Adrenal gland (tissue), 9 donors: ENCODE measurements at regions not wholly inside any gene's neighbourhood (a gene's known extent, or its start where the extent isn't known, plus 50 kb on each side); places are given as distances from the start of the nearest gene placed in this dataset.

Source experiments
- DNase-seq, 7 donors: peaks; one replicate each; pipeline ENCODE4 v3.0.0-alpha.2; 2019 to 2020
- H3K27ac ChIP-seq, 5 donors: fragments of 200-600 bp; sonication (generic) in 4 of 5; 1 replicate in 3 of 5; 2 replicates in 2 of 5; pipeline versions ENCODE4 v1.5.1 to v1.8.0; 2016 to 2020; ENCODE audit warnings: mild to moderate bottlenecking in 1 of 5
- H3K27me3 ChIP-seq: fragments of 200-600 bp; 2 replicates; pipeline ENCODE4 v1.8.0; 2021
- H3K36me3 ChIP-seq, 2 donors: fragments of 200-600 bp; replicated peaks in 1 of 2; 1 replicate in 1 of 2; 2 replicates in 1 of 2; pipeline versions ENCODE4 v1.5.1 to v1.8.0; 2018 to 2022
- H3K4me1 ChIP-seq, 2 donors: fragments of 200-600 bp; replicated peaks in 1 of 2; 1 replicate in 1 of 2; 2 replicates in 1 of 2; pipeline versions ENCODE4 v1.5.1 to v1.8.0; 2018 to 2021
- H3K4me3 ChIP-seq, 4 donors: fragments of 200-600 bp; sonication (generic) in 3 of 4; one replicate each; pipeline ENCODE4 v1.5.1; 2016 to 2018
- H3K9me3 ChIP-seq, 3 donors: fragments of 200-600 bp; sonication (generic) in 1 of 3; replicated peaks in 1 of 3; 1 replicate in 2 of 3; 2 replicates in 1 of 3; pipeline versions ENCODE4 v1.5.1 to v1.8.0; 2016 to 2021
- POLR2A ChIP-seq, 2 donors: fragments of 450-650 bp; IDR thresholded peaks; one replicate each; pipeline ENCODE4 v1.6.1; 2017; ENCODE audit warnings: antibody characterized with exemption in 2 of 2, mild to moderate bottlenecking in 2 of 2, moderate library complexity in 1 of 2
- WGBS, 4 donors: extraction: QIAGEN DNeasy Blood & Tissue Kit in 2 of 4; methylation state at CpG; one replicate each; pipeline versions ENCODE4 v1.1.5 to v1.1.7; 2013 to 2017; 5-methylcytosine and 5-hydroxymethylcytosine counted together
- intact Hi-C, 2 donors: fragments of 100-400 bp; cut with DNase I; formaldehyde crosslinking; loops; one replicate each; pipeline versions ENCODE4 v1.14.1 to v1.15.0; 2022 to 2023
- TF ChIP-seq, protein P1 (sequence below), 6 experiments: fragments of 450-650 bp in 4 of 6; fragments of 200-600 bp in 2 of 6; sonication (generic) in 1 of 6; IDR thresholded peaks; 1 replicate in 5 of 6; 2 replicates in 1 of 6; pipeline versions ENCODE4 v1.5.1 to v1.8.0; 2016 to 2021; ENCODE audit warnings: antibody characterized with exemption in 6 of 6, mild to moderate bottlenecking in 2 of 6, moderate library complexity in 1 of 6
- donor health status: healthy with polysubstance abuse.
- donor health status: Bipolar disorder and iron deficiency.
- donor health status: DM: yes; HTN: yes; CAD: no.
- donor health status: DM: no; HTN: no; CAD: no.
- donor health status: DM: no; HTN: no; CAD: no.

DNA sequence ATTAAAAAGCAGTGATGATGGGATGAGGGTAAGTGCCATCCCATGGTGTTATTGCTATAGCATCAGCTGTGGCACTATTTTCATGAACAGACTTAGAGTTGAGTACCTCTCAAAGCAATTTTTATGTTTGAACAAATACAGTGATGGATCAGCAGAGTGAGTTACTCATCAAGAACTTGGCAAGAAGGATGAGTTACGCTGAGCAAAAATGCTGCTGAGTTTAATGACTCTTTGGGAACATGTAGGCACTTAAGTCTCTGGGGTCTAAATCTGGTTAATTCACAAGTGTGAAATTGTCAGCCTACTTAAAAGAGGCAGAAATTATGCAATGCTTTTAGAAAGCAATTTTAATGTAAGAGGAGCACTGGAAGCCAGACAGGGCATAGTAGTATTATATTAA lies 78.5 kb upstream of the AHI1 start:
- Histone ChIP-seq H3K4me3 (no peak overlapping the region), H3K9me3 (no peaks in the 10 kb centered on the region), H3K4me1 (no peaks in the 10 kb centered on the region), H3K27ac (no peak overlapping the region), H3K36me3 (no peaks in the 10 kb centered on the region), H3K27me3 (no peaks in the 10 kb centered on the region)
- intact Hi-C loops, result no loop called here
- DNase-seq, result no peak
- 65 to 73% (median 68%) methylated on average over 1 of the region's 1 CpG for WGBS, 4 donors
- TF ChIP-seq, protein P1, sequence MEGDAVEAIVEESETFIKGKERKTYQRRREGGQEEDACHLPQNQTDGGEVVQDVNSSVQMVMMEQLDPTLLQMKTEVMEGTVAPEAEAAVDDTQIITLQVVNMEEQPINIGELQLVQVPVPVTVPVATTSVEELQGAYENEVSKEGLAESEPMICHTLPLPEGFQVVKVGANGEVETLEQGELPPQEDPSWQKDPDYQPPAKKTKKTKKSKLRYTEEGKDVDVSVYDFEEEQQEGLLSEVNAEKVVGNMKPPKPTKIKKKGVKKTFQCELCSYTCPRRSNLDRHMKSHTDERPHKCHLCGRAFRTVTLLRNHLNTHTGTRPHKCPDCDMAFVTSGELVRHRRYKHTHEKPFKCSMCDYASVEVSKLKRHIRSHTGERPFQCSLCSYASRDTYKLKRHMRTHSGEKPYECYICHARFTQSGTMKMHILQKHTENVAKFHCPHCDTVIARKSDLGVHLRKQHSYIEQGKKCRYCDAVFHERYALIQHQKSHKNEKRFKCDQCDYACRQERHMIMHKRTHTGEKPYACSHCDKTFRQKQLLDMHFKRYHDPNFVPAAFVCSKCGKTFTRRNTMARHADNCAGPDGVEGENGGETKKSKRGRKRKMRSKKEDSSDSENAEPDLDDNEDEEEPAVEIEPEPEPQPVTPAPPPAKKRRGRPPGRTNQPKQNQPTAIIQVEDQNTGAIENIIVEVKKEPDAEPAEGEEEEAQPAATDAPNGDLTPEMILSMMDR (IDR thresholded peaks at IDR 0.05), result no peak
- no peak for TF ChIP-seq POLR2A (IDR thresholded peaks at IDR 0.05)

- WGBS, 4 donors, result 80 to 95% (median 87%) methylated on average over 1 of the region's 1 CpG
Observed at GRCh38 chr6:135577059-135577538, 79.6 kb upstream of the AHI1 start.

DNA sequence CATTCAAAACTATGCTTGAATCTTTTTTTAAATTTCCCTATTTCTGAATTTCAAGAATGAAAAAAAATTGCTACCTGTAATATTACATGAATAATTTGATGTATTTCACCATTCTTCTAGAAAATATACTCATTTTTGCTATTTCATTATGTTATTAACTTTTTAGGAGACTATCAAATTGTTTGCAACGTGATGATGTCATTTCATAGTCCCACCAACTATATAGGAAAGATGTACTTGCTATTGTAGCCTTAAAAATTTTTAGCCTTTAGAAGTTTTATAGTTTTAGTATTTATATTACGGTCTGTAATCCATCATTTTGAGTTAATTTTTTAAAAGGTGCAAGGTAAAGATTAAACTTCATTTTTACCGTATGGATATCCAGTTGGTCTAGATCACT lies 81.4 kb upstream of the AHI1 start:
- Histone ChIP-seq H3K36me3 (no peaks in the 10 kb centered on the region), H3K4me1 (no peaks in the 10 kb centered on the region), H3K4me3 (no peak overlapping the region), H3K27ac (no peak overlapping the region), H3K27me3 (no peaks in the 10 kb centered on the region), H3K9me3 (no peaks in the 10 kb centered on the region)
- DNase-seq, result no peak
- 96 to 97% (median 96%) methylated on average over 3 of the region's 3 CpGs for WGBS, 4 donors
- TF ChIP-seq, protein P1 (IDR thresholded peaks at IDR 0.05), result no peak
- TF ChIP-seq POLR2A (IDR thresholded peaks at IDR 0.05), result no peak
- intact Hi-C loops, result no loop called here

More at GRCh38 chr6:135577059-135577538, 79.6 kb upstream of the AHI1 start:
- no peak overlapping the region for H3K27ac ChIP-seq
- no peak overlapping the region for H3K4me3 ChIP-seq
- intact Hi-C loops, result no loop called here
- no peak for DNase-seq
- TF ChIP-seq, protein P1 (IDR thresholded peaks at IDR 0.05), result no peak
- no peak for TF ChIP-seq POLR2A (IDR thresholded peaks at IDR 0.05)
- no peaks in the 10 kb centered on the region for H3K36me3 ChIP-seq
- H3K4me1 ChIP-seq, result no peaks in the 10 kb centered on the region
- no peaks in the 10 kb centered on the region for H3K27me3 ChIP-seq
- no peaks in the 10 kb centered on the region for H3K9me3 ChIP-seq

DNA sequence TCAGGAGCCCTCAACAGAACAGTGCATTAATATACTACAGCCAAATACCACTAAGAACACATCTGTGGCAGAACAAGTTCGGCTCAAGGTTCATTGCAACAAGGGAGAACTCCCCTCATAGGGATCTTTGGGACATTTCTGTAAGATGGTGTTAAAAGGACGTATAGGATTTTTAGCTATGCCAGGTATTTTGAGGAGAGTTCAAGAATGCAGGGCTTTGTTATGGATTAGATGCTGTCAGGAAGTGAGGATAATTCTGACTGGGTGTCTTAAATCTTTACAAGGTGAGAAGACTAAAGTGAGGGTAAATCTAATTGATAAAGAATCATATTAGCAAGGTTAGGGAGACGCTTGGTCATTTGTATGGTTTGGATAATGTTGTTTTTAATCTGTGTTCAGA lies 83.7 kb upstream of the AHI1 start:
- Histone ChIP-seq H3K9me3 (no peaks in the 10 kb centered on the region), H3K4me3 (no peak overlapping the region), H3K27ac (no peak overlapping the region), H3K36me3 (no peaks in the 10 kb centered on the region), H3K4me1 (no peaks in the 10 kb centered on the region), H3K27me3 (no peaks in the 10 kb centered on the region)
- intact Hi-C loops, result no loop called here
- TF ChIP-seq, protein P1 (IDR thresholded peaks at IDR 0.05), result no peak
- no peak for TF ChIP-seq POLR2A (IDR thresholded peaks at IDR 0.05)
- DNase-seq, result no peak
- WGBS, 4 donors, result 90 to 94% (median 93%) methylated on average over 3 of the region's 3 CpGs
